ENCODE measurements at regions not wholly inside any gene's neighbourhood (a gene's known extent, or its start where the extent isn't known, plus 50 kb on each side); places are given as distances from the start of the nearest gene placed in this dataset.

- Histone ChIP-seq H3K4me3 (no peak overlapping the region), H3K27ac (no peak overlapping the region)
- no peak for DNase-seq (ENCODE audit: low spot score)
- TF ChIP-seq CTCF (IDR thresholded peaks at IDR 0.05) = no peak
Observed at GRCh38 chr16:56073508-56073907, 117.8 kb upstream of the GNAO1 start.

- DNase-seq (ENCODE audit: low spot score) = no peak
- no peak overlapping the region for H3K27ac ChIP-seq
- TF ChIP-seq CTCF (IDR thresholded peaks at IDR 0.05) = no peak
- H3K4me3 ChIP-seq = no peak overlapping the region
Observed at GRCh38 chr16:56072096-56072495, 119.2 kb upstream of the GNAO1 start.

GRCh38 chr16:56068816-56069215, 122.5 kb upstream of the GNAO1 start:
- TF ChIP-seq CTCF (IDR thresholded peaks at IDR 0.05) = no peak
- H3K27ac ChIP-seq = no peak overlapping the region
- DNase-seq (ENCODE audit: low spot score) = no peak

GRCh38 chr16:56068314-56068713, 123.0 kb upstream of the GNAO1 start:
- H3K27ac ChIP-seq = no peak overlapping the region
- no peak for DNase-seq (ENCODE audit: low spot score)
- TF ChIP-seq CTCF (IDR thresholded peaks at IDR 0.05) = no peak
- H3K4me3 ChIP-seq = no peak overlapping the region

More at GRCh38 chr16:56068816-56069215, 122.5 kb upstream of the GNAO1 start:
- H3K4me3 ChIP-seq = no peak overlapping the region

- no peak for DNase-seq (ENCODE audit: low spot score)
- TF ChIP-seq CTCF (IDR thresholded peaks at IDR 0.05) = no peak
- no peak overlapping the region for H3K4me3 ChIP-seq
- no peak overlapping the region for H3K27ac ChIP-seq
Observed at GRCh38 chr16:56067406-56067805, 123.9 kb upstream of the GNAO1 start.

GRCh38 chr16:56066617-56067016, 124.7 kb upstream of the GNAO1 start:
- Histone ChIP-seq H3K27ac (no peak overlapping the region), H3K4me3 (no peak overlapping the region)
- no peak for DNase-seq (ENCODE audit: low spot score)

More at GRCh38 chr16:56066617-56067016, 124.7 kb upstream of the GNAO1 start:
- TF ChIP-seq CTCF (IDR thresholded peaks at IDR 0.05) = no peak

Measured in coronary artery (tissue), 2 donors.